Right lobe of liver (tissue), 4 donors: ENCODE measurements at regions not wholly inside any gene's neighbourhood (a gene's known extent, or its start where the extent isn't known, plus 50 kb on each side); places are given as distances from the start of the nearest gene placed in this dataset.

Experiments used
- CTCF ChIP-seq, 4 donors: fragments of 200-600 bp in 3 of 4; fragments of 450-650 bp in 1 of 4; IDR thresholded peaks; one replicate each; pipeline versions ENCODE4 v1.5.1 to v1.8.0; 2016 to 2022; ENCODE audit warnings: antibody characterized with exemption in 4 of 4, mild to moderate bottlenecking in 2 of 4
- POLR2A ChIP-seq: fragments of 450-650 bp; IDR thresholded peaks from one replicate; pipeline ENCODE4 v1.6.1; 2017; ENCODE audit warnings: antibody characterized with exemption, mild to moderate bottlenecking
- donor health status: DM: no; HTN: no; CAD: no.
- donor health status: DM: no; HTN: no; CAD: no.
- donor health status: DM: no; HTN: yes; CAD: no.

GRCh38 chr1:242579528-242580235, 55.2 kb upstream of the PLD5 start:
- TF ChIP-seq CTCF (IDR thresholded peaks at IDR 0.05), result no peak
- TF ChIP-seq POLR2A, result no peak
